ENCODE measurements at regions not wholly inside any gene's neighbourhood (a gene's known extent, or its start where the extent isn't known, plus 50 kb on each side); places are given as distances from the start of the nearest gene placed in this dataset.

DNA sequence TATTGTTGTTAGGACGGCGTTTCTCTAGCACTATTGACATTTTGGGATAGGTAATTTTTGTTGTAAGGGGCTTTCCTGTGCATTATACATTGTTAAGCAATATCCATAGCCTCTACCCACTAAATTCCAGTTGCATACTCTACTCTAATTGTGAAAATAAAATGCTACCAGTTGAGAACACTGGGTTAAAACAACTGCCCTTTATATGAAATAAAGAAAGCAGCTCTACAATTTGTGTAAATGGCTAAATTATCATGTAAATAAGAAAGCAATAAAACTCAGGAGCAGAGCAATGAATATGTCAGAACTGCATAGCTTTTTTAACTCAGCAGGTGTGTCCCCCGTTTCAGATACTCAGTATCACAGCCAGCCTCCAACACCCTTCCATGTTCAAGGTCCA lies 812.7 kb upstream of the NRXN1 start:
- DNase-seq (ENCODE audit: low spot score in 2 of 2), result no peak
- 73 to 75% methylated on average over 3 of the region's 3 CpGs for WGBS, 2 donors
- intact Hi-C loops (cut with DNase I; ENCODE audit: low total_unique reads), result no loop called here
- H3K4me3 ChIP-seq (ENCODE audit: low read depth, poor library complexity, severe bottlenecking), result no peak overlapping the region
- TF ChIP-seq CTCF (IDR thresholded peaks at IDR 0.05), result no peak
- no peak for TF ChIP-seq POLR2A (IDR thresholded peaks at IDR 0.05)

DNA sequence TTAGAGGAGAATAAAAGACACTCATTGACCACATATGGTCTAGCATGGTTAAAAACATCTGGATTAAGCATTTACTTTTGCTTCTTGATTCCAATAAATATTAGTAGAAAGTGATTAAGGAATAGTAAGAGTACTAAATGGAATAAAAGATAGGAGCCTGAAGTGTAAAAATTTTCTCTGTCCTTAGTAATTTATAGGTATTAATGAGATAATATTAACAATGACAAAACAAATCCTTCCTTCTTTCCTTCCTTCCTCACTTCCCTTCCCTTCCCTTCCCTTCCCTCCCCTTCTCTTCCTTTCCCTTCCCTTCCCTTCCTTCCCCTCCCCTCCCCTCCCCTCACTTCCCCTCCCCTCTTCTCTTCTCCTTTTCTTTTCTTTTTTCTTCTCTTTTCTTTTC lies 797.5 kb upstream of the NRXN1 start:
- intact Hi-C loops (cut with DNase I; ENCODE audit: low total_unique reads), result no loop called here
- no peak for DNase-seq (ENCODE audit: low spot score in 2 of 2)

DNA sequence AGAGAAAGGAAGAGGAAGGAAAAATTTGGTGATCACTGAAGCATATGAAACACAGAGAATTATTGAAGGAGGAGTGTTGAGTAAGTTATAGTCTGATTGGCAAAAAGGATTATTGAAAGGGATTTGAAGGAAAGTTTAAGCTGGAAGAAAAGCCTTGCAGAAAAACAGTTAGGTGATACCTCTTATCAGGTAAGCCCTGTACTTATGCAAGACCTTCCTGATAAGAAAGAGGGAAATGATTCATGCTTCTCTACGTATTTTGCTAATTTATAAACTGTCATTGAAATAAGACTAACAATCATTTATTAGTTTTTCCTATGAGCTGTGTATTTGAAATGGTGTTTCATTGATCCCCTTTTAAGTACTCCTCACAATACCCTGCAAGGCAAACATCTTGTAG lies 793.9 kb upstream of the NRXN1 start:
- H3K4me3 ChIP-seq (ENCODE audit: low read depth, poor library complexity, severe bottlenecking), result no peak overlapping the region
- intact Hi-C loops (cut with DNase I; ENCODE audit: low total_unique reads), result no loop called here
- 49 to 57% methylated on average over 1 of the region's 1 CpG for WGBS, 2 donors
- TF ChIP-seq POLR2A (IDR thresholded peaks at IDR 0.05), result no peak
- no peak for TF ChIP-seq CTCF (IDR thresholded peaks at IDR 0.05)
- DNase-seq (ENCODE audit: low spot score in 2 of 2), result no peak

More for the DNA sequence above, 797.5 kb upstream of the NRXN1 start:
- TF ChIP-seq POLR2A (IDR thresholded peaks at IDR 0.05), result no peak
- no peak for TF ChIP-seq CTCF (IDR thresholded peaks at IDR 0.05)
- no peak overlapping the region for H3K4me3 ChIP-seq (ENCODE audit: low read depth, poor library complexity, severe bottlenecking)

GRCh38 chr2:51813247-51813646 lies 781.3 kb upstream of the NRXN1 start:
- no peak for DNase-seq (ENCODE audit: low spot score in 2 of 2)
- TF ChIP-seq POLR2A (IDR thresholded peaks at IDR 0.05) (no peak), CTCF (IDR thresholded peaks at IDR 0.05) (no peak)
- intact Hi-C loops (cut with DNase I; ENCODE audit: low total_unique reads), result no loop called here

GRCh38 chr2:51812138-51812866 lies 780.4 kb upstream of the NRXN1 start:
- DNase-seq (ENCODE audit: low spot score in 2 of 2), result no peak
- WGBS, 2 donors, result 59 to 67% methylated on average over 9 of the region's 9 CpGs
- TF ChIP-seq CTCF (IDR thresholded peaks at IDR 0.05), result no peak
- no peak for TF ChIP-seq POLR2A (IDR thresholded peaks at IDR 0.05)
- no peak overlapping the region for H3K4me3 ChIP-seq (ENCODE audit: low read depth, poor library complexity, severe bottlenecking)
- intact Hi-C loops (cut with DNase I; ENCODE audit: low total_unique reads), result no loop called here

More at GRCh38 chr2:51813247-51813646, 781.3 kb upstream of the NRXN1 start:
- H3K4me3 ChIP-seq (ENCODE audit: low read depth, poor library complexity, severe bottlenecking), result no peak overlapping the region

- H3K4me3 ChIP-seq (ENCODE audit: low read depth, poor library complexity, severe bottlenecking), result no peak overlapping the region
- 94 to 96% methylated on average over 4 of the region's 4 CpGs for WGBS, 2 donors
- intact Hi-C loops (cut with DNase I; ENCODE audit: low total_unique reads), result no loop called here
- no peak for TF ChIP-seq POLR2A (IDR thresholded peaks at IDR 0.05)
- TF ChIP-seq CTCF (IDR thresholded peaks at IDR 0.05), result no peak
- DNase-seq (ENCODE audit: low spot score in 2 of 2), result no peak
These were observed 778.3 kb upstream of the NRXN1 start for GRCh38 chr2:51810197-51810596.

Measured in lower leg skin (tissue), 4 donors.